PC-9 (cell line): ENCODE measurements at regions not wholly inside any gene's neighbourhood (a gene's known extent, or its start where the extent isn't known, plus 50 kb on each side); places are given as distances from the start of the nearest gene placed in this dataset.
A peak's percentile ranks its signal among the peaks of the same experiment; 100 is the strongest.

Experiments used
- BruUV-seq: library from RNA; stranded (reverse); fragments of 400-500 nt; replicated peaks from 2 replicates; lab custom pipeline; 2021; lab: Mats Ljungman, UMichigan
- CTCF ChIA-PET: fragments of 300-600 bp; sonication (Branson Sonifier 250); formaldehyde crosslinking; loops from one replicate; lab custom pipeline; 2022; ENCODE audit warnings: antibody characterized with exemption; lab: Charles Lee
- POLR2A ChIA-PET: fragments of 300-600 bp; sonication (Branson Sonifier 250); formaldehyde crosslinking; loops from one replicate; lab custom pipeline; 2022; ENCODE audit warnings: antibody characterized with exemption; ENCODE audit not compliant: unreplicated experiment; lab: Charles Lee
- DNase-seq, 2 experiments: peaks; one replicate each; pipeline versions ENCODE4 v3.0.0 to v3.0.0-alpha.2; 2015 to 2022; ENCODE audit warnings: mixed read lengths in 1 of 2
- H2AFZ ChIP-seq: fragments of 200-600 bp; sonication (generic); 2 replicates; pipeline ENCODE4 v1.8.1; 2017; ENCODE audit warnings: antibody characterized with exemption
- H3F3A ChIP-seq: fragments of 200-600 bp; sonication (generic); 2 replicates; pipeline ENCODE4 v1.8.1; 2017; ENCODE audit warnings: antibody characterized with exemption, mild to moderate bottlenecking, low read depth; ENCODE audit not compliant: insufficient read depth
- H3K27ac ChIP-seq: fragments of 200-600 bp; sonication (generic); 2 replicates; pipeline ENCODE4 v1.6.1; 2016; ENCODE audit warnings: mixed run types
- H3K27me3 ChIP-seq: fragments of 200-600 bp; sonication (generic); 2 replicates; pipeline ENCODE4 v1.6.1; 2016; ENCODE audit warnings: low read depth, mixed run types; ENCODE audit not compliant: insufficient read depth
- H3K36me3 ChIP-seq: fragments of 200-600 bp; sonication (generic); 2 replicates; pipeline ENCODE4 v1.6.1; 2016; ENCODE audit warnings: low read depth, mixed run types
- H3K4me1 ChIP-seq: fragments of 200-600 bp; sonication (generic); replicated peaks from 2 replicates; pipeline ENCODE4 v1.6.1; 2016; ENCODE audit warnings: mixed run types; ENCODE audit not compliant: insufficient read depth
- H3K4me2 ChIP-seq: fragments of 200-600 bp; sonication (generic); 2 replicates; pipeline ENCODE4 v1.6.1; 2017; ENCODE audit warnings: mixed run types
- H3K4me3 ChIP-seq: fragments of 200-600 bp; sonication (generic); 2 replicates; pipeline ENCODE4 v1.6.1; 2016; ENCODE audit warnings: mixed run types
- H3K79me2 ChIP-seq: fragments of 200-600 bp; sonication (generic); 2 replicates; pipeline ENCODE4 v1.6.1; 2017; ENCODE audit warnings: low read depth, mixed run types
- H3K9me2 ChIP-seq: fragments of 200-600 bp; sonication (generic); 2 replicates; pipeline ENCODE4 v1.8.1; 2017; ENCODE audit warnings: mild to moderate bottlenecking; ENCODE audit not compliant: insufficient read depth
- H3K9me3 ChIP-seq: fragments of 200-600 bp; sonication (generic); 2 replicates; pipeline ENCODE4 v1.8.1; 2016; ENCODE audit warnings: low read depth; ENCODE audit not compliant: insufficient read depth
- H4K20me1 ChIP-seq: fragments of 200-600 bp; sonication (generic); 2 replicates; pipeline ENCODE4 v1.8.1; 2017; ENCODE audit not compliant: insufficient read depth
- CTCF ChIP-seq: fragments of 200-600 bp; sonication (generic); conservative IDR thresholded peaks from 2 replicates; pipeline ENCODE4 v1.6.1; 2017; ENCODE audit warnings: mixed run types, antibody characterized with exemption, mild to moderate bottlenecking, moderate library complexity
- EZH2 ChIP-seq: fragments of 200-600 bp; sonication (generic); IDR thresholded peaks from 2 replicates; pipeline ENCODE4 v1.8.0; 2017; ENCODE audit warnings: antibody characterized with exemption, low read depth
- intact Hi-C: fragments of 100-400 bp; cut with micrococcal nuclease; formaldehyde crosslinking; loops from one replicate; pipeline ENCODE4 v1.10.0; 2022; ENCODE audit not compliant: unreplicated experiment

GRCh38 chr14:36390718-36391117 lies 70.3 kb upstream of the MBIP start:
- Histone ChIP-seq H3K9me3 (no peaks in the 10 kb centered on the region), H3K4me3 (no peak overlapping the region), H3K27me3 (no peaks in the 10 kb centered on the region), H3K27ac (no peak overlapping the region), H2AFZ (no peak overlapping the region), H3F3A (no peaks in the 10 kb centered on the region), H3K79me2 (no peaks in the 10 kb centered on the region), H4K20me1 (no peaks in the 10 kb centered on the region), H3K4me2 (no peak overlapping the region), H3K36me3 (no peaks in the 10 kb centered on the region), H3K9me2 (no peaks in the 10 kb centered on the region), H3K4me1 (no peaks in the 10 kb centered on the region)
- ChIA-PET POLR2A (no interaction called here), CTCF (no interaction called here)
- DNase-seq, result no peak
- BruUV-seq, result no TSS peak
- intact Hi-C loops, result no loop called here
- TF ChIP-seq EZH2 (no peak), CTCF (no peak)

- no peaks in the 10 kb centered on the region for H3K36me3 ChIP-seq
- H3K9me2 ChIP-seq, result no peaks in the 10 kb centered on the region
- H4K20me1 ChIP-seq, result no peaks in the 10 kb centered on the region
- H3K27me3 ChIP-seq, result no peaks in the 10 kb centered on the region
- CTCF ChIA-PET, result no interaction called here
- no peaks in the 10 kb centered on the region for H3F3A ChIP-seq
- H3K4me3 ChIP-seq, result no peak overlapping the region
- H2AFZ ChIP-seq, result no peak overlapping the region
- no peaks in the 10 kb centered on the region for H3K9me3 ChIP-seq
- intact Hi-C loops, result no loop called here
- TF ChIP-seq EZH2 (no peak), CTCF (no peak)
- H3K4me1 ChIP-seq, result no peaks in the 10 kb centered on the region
- DNase-seq, result peak in 1 of 2 experiments; percentile 2
- no TSS peak for BruUV-seq
- H3K4me2 ChIP-seq, result no peak overlapping the region
- POLR2A ChIA-PET, result no interaction called here
- no peaks in the 10 kb centered on the region for H3K79me2 ChIP-seq
- no peak overlapping the region for H3K27ac ChIP-seq
Observed at GRCh38 chr14:36383767-36384431, 63.5 kb upstream of the MBIP start.

- Histone ChIP-seq H3K9me3 (no peaks in the 10 kb centered on the region), H2AFZ (no peak overlapping the region), H3K9me2 (no peaks in the 10 kb centered on the region), H3K27me3 (no peaks in the 10 kb centered on the region), H3K36me3 (no peaks in the 10 kb centered on the region), H3F3A (no peaks in the 10 kb centered on the region), H3K4me1 (no peaks in the 10 kb centered on the region), H4K20me1 (no peaks in the 10 kb centered on the region), H3K79me2 (no peaks in the 10 kb centered on the region), H3K27ac (no peak overlapping the region), H3K4me2 (no peak overlapping the region), H3K4me3 (no peak overlapping the region)
- ChIA-PET POLR2A (interaction anchor here (0.7 kb wide), 1 partner anchor 153 kb away, joined by 4 read pairs; no protein-coding TSS in a partner anchor), CTCF (interaction anchor here (0.8 kb wide), 1 partner anchor 304 kb away, joined by 3 read pairs; no protein-coding TSS in a partner anchor)
- peak; percentile 42 to 55 for DNase-seq
- intact Hi-C loops, result loop anchor here (1.0 to 10.0 kb wide), 4 partner anchors 151 to 497 kb away; partner anchors contain the start of gene NKX2-1
- BruUV-seq, result no TSS peak
- TF ChIP-seq EZH2, result no peak
- peak; percentile 82 for TF ChIP-seq CTCF
Observed at GRCh38 chr14:36373982-36374673, 53.7 kb upstream of the MBIP start.
